Hematopoietic multipotent progenitor cell treated with erythropoietin and hydrocortisone succinate and interleukin-3 and kit ligand, for 15 days (in vitro differentiated cells): ENCODE measurements at regions not wholly inside any gene's neighbourhood (a gene's known extent, or its start where the extent isn't known, plus 50 kb on each side); places are given as distances from the start of the nearest gene placed in this dataset.

Experiments used
- DNase-seq: peaks from one replicate; pipeline ENCODE4 v3.0.0-alpha.2; 2015; ENCODE audit warnings: low spot score

DNA sequence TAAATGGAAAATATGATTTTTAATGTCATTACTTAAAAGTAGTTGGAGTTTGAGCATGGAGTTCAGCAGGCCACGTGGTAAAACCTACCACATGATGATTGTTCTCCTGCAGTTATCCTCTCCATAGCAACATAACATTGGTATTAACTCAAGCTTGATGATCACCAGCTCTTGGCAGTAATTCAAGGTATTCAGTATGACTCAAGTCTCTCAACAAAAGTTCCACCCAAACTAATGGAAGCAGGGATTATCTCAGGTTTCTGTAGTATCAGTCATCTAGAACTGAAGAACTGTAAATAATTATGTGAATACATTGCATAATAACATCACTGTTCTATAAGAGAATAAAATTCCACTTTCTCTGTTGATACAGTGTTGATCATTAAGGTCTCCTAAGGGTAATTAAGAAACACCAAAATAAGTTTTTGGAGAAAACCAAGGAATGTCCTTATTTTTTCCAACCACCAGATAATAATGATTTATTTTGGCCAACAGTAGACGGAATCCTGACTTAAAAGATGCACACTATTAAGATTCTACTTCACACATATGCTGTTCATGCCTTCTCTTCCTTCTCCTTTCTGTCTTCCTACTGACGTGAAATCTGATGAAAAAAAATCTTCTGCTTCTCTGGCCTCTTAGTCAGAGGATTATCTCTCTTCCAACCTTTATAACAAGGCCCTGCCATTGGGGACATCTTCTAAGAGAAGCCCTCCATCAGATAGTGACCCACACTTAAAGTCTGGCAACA lies 1092.3 kb downstream of the EFNB2 start:
- no peak for DNase-seq

- no peak for DNase-seq
Measured at GRCh38 chr13:105442040-105442439, 1093.4 kb downstream of the EFNB2 start.

- DNase-seq, result no peak
Measured at GRCh38 chr13:105441051-105441750, 1094.3 kb downstream of the EFNB2 start.

- DNase-seq, result peak; percentile 13
Measured at GRCh38 chr13:105436943-105437342, 1098.5 kb downstream of the EFNB2 start.

GRCh38 chr13:105432438-105432837 lies 1103.0 kb downstream of the EFNB2 start:
- no peak for DNase-seq

DNA sequence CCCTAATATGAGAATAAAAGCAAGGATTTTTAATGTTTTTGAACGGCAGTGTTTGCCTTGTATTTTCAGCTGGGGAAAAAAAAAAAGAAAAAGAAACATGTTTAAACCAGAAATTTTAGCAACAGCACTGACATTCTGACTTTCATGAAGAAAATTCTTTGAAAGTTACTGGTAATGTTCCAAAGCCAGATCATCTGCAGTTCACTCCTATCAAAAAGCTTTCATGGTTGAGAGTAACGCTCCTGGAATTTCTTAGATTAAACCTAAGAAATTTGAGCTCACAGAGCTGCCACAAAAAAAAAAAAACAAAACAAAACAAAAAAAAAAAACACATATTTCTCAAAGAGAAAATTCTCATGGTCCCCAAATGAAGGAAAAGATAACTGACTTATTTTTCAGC lies 1106.7 kb downstream of the EFNB2 start:
- DNase-seq, result no peak

DNA sequence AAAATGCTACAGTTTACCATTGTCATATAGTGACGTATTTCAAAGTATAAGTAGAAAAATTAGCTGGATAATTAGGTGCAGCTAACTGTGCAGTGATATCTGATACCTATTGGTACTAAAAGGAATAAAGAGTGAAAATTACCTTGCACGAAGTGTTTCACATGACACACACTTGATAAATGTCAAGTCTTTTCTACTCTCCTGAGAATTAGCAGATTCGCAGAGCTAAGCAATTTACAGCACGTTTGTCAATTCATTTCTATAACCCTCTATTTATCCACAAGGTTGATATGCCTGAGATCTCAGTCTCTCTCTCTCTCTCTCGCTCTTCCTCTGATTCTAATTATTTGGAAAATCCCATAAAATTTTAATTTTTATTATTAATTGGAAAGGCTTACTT lies 1109.0 kb downstream of the EFNB2 start:
- DNase-seq, result no peak

GRCh38 chr13:105414639-105415038 lies 1120.8 kb downstream of the EFNB2 start:
- DNase-seq, result no peak

DNA sequence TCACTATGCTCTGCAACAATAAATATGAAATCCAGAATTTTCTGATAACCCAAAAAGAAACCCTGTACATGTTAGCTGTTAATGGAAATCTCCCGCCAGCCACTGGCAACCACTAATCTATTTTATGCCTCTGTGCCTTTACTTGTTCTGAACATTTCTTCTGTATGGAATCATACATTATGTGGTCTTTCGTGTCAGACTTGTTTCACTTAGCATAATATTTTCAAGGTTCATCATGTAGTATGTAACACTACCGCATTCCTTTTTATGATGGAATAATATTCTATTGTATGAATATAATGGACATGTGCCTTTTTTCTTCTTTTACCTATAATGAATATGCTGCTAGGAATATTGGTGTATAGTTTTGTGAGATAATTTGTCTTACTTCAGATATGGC lies 1123.3 kb downstream of the EFNB2 start:
- DNase-seq, result no peak

DNA sequence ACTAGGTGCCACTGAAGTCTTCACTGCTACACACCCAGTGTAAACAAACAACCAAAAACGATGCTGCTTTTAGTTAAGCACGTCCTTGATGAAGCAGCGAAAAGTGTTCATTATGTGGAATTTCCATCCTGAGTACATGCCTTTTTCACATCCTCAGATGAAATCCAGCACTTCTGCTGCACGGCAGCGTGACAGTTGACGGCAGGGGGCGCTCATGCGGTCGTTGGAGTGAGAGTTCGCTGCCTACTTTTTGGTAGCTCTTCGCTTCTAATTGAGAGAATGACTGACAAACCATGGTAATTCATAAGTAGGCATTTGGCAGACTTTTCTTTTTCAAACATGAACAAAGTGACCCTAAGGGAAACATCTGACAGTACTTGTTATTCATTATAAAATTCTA lies 1124.9 kb downstream of the EFNB2 start:
- peak; percentile 6 for DNase-seq

DNA sequence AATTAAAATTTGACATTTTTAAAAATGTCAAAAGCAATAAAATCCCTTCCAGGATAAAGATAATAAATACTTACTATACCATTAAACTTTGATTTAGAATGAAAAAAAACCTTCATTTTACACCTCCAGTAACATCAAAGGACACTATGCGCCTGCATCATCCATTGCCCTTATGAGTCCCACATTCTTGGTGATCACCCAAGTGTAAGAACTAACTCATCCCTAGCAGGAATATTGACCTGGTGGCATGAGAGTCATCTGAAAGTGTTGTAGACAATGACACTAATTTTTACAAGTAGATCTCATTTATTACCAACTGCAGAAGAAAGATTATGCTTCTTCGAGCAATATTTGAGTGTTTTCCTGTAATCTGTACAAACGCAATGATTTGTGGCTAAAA lies 1128.9 kb downstream of the EFNB2 start:
- no peak for DNase-seq

- DNase-seq, result no peak
Measured at GRCh38 chr13:105403086-105403485, 1132.4 kb downstream of the EFNB2 start.

DNA sequence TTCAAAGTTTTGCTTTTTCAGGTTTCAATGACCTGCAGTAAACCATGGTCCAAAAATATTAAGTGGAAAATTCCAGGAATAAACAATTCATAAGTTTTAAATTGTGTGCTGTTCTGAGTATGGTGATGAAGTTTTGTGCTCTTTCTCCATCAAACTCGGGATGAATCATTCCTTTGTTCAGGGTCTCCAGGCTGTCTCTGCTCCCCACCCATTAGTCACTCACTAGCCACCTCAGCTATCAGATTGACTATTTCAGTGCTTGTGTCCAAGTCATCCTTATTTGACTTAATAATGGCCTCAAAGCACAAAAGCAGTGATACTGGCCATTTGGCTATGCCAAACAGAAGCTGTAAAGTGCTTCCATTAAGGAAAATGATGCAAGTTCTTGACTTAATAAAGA lies 1140.4 kb downstream of the EFNB2 start:
- DNase-seq, result no peak

DNA sequence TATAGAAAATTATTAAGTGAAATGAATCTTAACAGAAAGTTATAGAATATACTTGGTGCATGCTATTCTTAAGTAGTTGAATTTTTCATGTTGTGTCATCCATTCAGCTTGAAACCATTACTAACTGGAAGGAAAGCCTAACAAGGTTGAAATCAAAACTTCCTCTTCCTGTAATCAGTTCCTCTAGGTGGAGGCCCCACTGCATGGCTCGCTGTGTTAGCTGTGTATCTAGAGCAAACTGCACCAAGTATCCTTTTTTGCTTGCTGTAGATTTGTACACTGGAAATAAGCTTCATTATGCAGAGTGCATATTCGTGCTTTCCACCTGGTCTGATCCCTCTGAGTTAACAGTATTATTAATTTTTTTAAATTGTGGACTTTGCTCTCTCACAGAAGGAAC lies 1146.1 kb downstream of the EFNB2 start:
- DNase-seq, result no peak

DNA sequence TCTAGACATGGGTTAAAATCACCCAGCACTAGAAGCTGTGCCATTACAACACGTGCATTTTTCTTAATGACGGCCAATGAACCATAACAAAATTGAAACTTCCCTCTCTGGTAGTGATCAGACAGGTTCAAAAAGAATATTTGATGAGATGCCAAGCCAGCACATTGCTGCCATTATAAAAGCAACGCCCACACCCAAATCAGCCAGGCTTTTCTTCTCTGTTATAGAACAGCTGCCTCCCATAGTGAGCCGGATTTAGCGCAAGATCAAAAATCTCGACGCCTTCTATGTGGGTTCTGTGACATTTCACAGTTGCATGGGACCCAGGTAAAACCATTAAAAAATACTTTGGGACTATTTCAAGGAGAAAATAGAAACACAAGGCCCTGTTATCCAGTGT lies 1158.0 kb downstream of the EFNB2 start:
- DNase-seq, result no peak

GRCh38 chr13:105370011-105370650 lies 1165.3 kb downstream of the EFNB2 start:
- no peak for DNase-seq

- no peak for DNase-seq
Measured at GRCh38 chr13:105368781-105369180, 1166.7 kb downstream of the EFNB2 start.

GRCh38 chr13:105365831-105366230 lies 1169.6 kb downstream of the EFNB2 start:
- DNase-seq, result no peak

- no peak for DNase-seq
Measured at GRCh38 chr13:105365021-105365550, 1170.4 kb downstream of the EFNB2 start.

- no peak for DNase-seq
Measured at GRCh38 chr13:105364191-105364590, 1171.3 kb downstream of the EFNB2 start.

DNA sequence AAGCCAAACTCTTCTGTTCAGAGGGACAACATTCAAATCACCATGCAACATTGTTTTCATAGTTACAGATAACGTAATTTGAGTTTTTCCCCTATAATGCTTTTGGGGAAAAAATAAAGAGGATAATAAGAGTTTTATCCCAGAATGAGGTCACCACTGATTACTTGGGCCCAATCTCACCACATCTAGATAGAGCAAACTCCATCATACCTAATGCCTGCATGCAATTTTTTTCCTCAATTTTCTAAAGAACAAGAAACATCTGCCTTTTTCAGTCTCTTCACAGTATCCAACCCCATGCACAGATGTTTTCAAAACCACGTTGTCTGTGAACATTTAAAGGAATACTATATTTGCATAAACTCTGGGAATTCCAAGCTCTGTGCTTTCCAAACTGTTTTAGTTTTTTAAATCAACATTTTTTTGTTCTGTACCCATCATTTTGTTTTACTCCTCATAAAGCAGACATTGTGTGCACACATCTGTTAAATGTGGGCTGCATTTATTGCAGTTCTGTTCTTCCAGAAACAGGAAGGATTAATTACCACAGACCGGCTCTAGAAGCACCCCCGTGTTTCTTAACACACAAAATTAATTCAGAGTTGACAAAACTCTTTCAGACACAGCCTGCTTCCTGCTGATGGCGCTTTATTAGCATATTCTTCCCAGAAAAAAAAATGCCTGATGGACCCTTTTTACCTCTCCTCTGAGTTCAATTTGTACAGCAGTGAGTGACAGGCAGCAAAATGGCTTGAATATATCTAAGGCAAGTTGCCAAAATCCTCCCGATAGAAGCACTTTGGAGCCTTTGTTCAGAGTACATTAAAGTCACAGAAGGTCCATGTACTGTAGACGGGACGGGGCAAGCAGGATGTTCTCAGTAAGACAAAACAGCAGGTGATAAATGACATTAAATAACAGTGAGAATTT lies 1171.9 kb downstream of the EFNB2 start:
- no peak for DNase-seq

DNA sequence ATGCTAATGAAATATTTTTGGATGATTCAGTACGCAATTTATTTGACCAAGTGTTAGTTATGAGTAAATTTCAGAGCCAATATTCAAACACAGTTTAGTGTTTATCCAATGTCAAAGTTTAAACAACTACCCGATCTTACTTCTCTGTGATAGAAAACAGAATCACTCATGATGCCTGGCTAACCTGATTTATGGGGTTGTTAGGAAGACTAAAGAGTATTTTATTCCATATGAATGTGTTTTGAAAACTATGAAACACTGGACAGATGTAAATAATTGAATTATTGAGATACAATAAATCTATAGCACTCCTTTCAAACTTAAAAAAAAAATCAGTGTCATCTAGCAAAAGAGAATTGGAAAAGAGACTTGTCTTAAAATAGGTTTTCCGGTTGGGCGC lies 1181.8 kb downstream of the EFNB2 start:
- no peak for DNase-seq
